ENCODE measurements at regions not wholly inside any gene's neighbourhood (a gene's known extent, or its start where the extent isn't known, plus 50 kb on each side); places are given as distances from the start of the nearest gene placed in this dataset.

DNA sequence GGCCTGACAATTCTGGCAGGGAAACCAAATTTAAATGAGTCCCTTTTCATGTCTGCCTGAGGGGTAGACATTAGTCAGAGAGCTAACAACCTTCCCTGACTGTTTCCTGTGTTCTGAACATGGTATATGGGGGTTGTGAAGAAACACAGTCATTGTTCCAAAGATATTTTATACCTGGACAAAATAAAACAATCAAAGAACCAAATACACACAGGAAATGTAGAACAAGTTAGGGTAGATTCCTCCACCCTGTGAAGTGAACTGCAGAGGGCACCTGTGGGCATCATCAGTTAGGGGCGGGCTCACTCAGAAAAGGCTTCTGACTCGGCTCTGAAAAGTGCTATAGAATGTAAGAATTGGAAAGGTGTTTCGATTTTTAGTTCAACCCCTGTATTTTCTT lies 231.9 kb upstream of the CADM1 start:
- Mint-ChIP-seq H3K27me3 (ENCODE audit: low read depth in 3 of 3) (peaks cover 5 to 11% (median 6%) of the 10 kb centered on the region in 3 donors), H3K4me1 (no peaks in the 10 kb centered on the region), H3K27ac (no peak overlapping the region), H3K9me3 (peaks cover 0 to 3% (median 0%) of the 10 kb centered on the region in 7 donors), H3K36me3 (no peaks in the 10 kb centered on the region), H3K4me3 (no peak overlapping the region)
- Histone ChIP-seq H3K27me3 (ENCODE audit: control insufficient read depth in 2 of 2, insufficient read depth in 2 of 2, low read length in 2 of 2) (no peaks in the 10 kb centered on the region), H3K36me3 (replicated peaks in 1 of 2; ENCODE audit: control insufficient read depth in 1 of 2, insufficient read depth in 2 of 2, low read length in 2 of 2) (no peaks in the 10 kb centered on the region), H2AFZ (ENCODE audit: insufficient read depth, low read depth, low read length, poor library complexity, severe bottlenecking) (no peak overlapping the region), H3K4me1 (ENCODE audit: control insufficient read depth in 1 of 2, insufficient read depth in 2 of 2, low read length in 2 of 2) (no peaks in the 10 kb centered on the region), H3K27ac (ENCODE audit: low read depth in 1 of 2, low read length in 2 of 2) (no peak overlapping the region), H3K9ac (ENCODE audit: insufficient read depth, low read length, poor library complexity, severe bottlenecking) (no peak overlapping the region), H3K4me3 (replicated peaks in 1 of 3; ENCODE audit: low read depth in 2 of 3, low read length in 3 of 3) (no peak overlapping the region), H3K79me2 (ENCODE audit: insufficient read depth, low read length) (no peaks in the 10 kb centered on the region), H4K20me1 (ENCODE audit: insufficient read depth, low read length) (no peaks in the 10 kb centered on the region), H3K4me2 (replicated peaks; ENCODE audit: extremely low read depth, low read length, poor library complexity, severe bottlenecking) (no peak overlapping the region), H3K9me3 (replicated peaks in 1 of 2; ENCODE audit: control insufficient read depth in 1 of 2, insufficient read depth in 1 of 2, low read length in 2 of 2) (no peaks in the 10 kb centered on the region)
- no peak for DNase-seq
- WGBS (ENCODE audit: insufficient coverage), result no CpG with 5 or more reads among the region's 3 CpGs
- intact Hi-C loops (cut with micrococcal nuclease), result no loop called here
- TF ChIP-seq, protein P1, sequence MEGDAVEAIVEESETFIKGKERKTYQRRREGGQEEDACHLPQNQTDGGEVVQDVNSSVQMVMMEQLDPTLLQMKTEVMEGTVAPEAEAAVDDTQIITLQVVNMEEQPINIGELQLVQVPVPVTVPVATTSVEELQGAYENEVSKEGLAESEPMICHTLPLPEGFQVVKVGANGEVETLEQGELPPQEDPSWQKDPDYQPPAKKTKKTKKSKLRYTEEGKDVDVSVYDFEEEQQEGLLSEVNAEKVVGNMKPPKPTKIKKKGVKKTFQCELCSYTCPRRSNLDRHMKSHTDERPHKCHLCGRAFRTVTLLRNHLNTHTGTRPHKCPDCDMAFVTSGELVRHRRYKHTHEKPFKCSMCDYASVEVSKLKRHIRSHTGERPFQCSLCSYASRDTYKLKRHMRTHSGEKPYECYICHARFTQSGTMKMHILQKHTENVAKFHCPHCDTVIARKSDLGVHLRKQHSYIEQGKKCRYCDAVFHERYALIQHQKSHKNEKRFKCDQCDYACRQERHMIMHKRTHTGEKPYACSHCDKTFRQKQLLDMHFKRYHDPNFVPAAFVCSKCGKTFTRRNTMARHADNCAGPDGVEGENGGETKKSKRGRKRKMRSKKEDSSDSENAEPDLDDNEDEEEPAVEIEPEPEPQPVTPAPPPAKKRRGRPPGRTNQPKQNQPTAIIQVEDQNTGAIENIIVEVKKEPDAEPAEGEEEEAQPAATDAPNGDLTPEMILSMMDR (IDR thresholded peaks at IDR 0.05), result no peak

DNA sequence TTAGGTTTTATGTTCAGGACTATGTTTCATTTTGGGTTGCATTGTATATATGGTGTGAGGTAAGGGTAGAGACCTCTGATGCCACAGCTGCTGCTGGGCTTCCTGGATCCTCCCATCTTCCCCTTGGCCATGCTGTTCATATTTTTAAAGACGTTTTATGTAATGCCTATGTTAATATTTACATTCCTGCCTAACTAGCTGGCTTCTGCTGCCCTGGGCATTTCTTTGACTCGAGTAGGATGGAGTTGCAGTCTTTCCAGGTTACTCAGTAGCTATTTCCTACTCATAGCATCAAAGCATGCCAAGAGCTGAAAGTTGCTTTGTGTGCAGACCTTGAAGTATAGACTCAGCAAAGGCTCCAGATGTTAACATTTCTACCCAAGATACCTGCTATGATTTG lies 220.5 kb upstream of the CADM1 start:
- no peaks in the 10 kb centered on the region for H4K20me1 ChIP-seq (ENCODE audit: insufficient read depth, low read length)
- intact Hi-C loops (cut with micrococcal nuclease), result loop anchor here in 1 of 2 donors (10.0 kb wide), 1 partner anchor 50 kb away; no protein-coding TSS in a partner anchor
- no CpG with 5 or more reads among the region's 2 CpGs for WGBS (ENCODE audit: insufficient coverage)
- no peak overlapping the region for H3K9ac ChIP-seq (ENCODE audit: insufficient read depth, low read length, poor library complexity, severe bottlenecking)
- no peaks in the 10 kb centered on the region for H3K36me3 ChIP-seq (replicated peaks in 1 of 2; ENCODE audit: control insufficient read depth in 1 of 2, insufficient read depth in 2 of 2, low read length in 2 of 2)
- peaks cover 0 to 6% of the 10 kb centered on the region in 2 donors for H3K27me3 ChIP-seq (ENCODE audit: control insufficient read depth in 2 of 2, insufficient read depth in 2 of 2, low read length in 2 of 2)
- TF ChIP-seq, protein P1 (IDR thresholded peaks at IDR 0.05), result no peak
- H3K9me3 ChIP-seq (replicated peaks in 1 of 2; ENCODE audit: control insufficient read depth in 1 of 2, insufficient read depth in 1 of 2, low read length in 2 of 2), result no peaks in the 10 kb centered on the region
- no peak overlapping the region for H3K27ac ChIP-seq (ENCODE audit: low read depth in 1 of 2, low read length in 2 of 2)
- H3K4me3 Mint-ChIP-seq, result no peak overlapping the region
- no peak overlapping the region for H3K4me3 ChIP-seq (replicated peaks in 1 of 3; ENCODE audit: low read depth in 2 of 3, low read length in 3 of 3)
- no peak overlapping the region for H3K4me2 ChIP-seq (replicated peaks; ENCODE audit: extremely low read depth, low read length, poor library complexity, severe bottlenecking)
- no peak overlapping the region for H3K27ac Mint-ChIP-seq
- H3K9me3 Mint-ChIP-seq, result peaks cover 0 to 8% (median 2%) of the 10 kb centered on the region in 7 donors
- peaks cover 4 to 15% of the 10 kb centered on the region in 2 donors for H3K4me1 ChIP-seq (ENCODE audit: control insufficient read depth in 1 of 2, insufficient read depth in 2 of 2, low read length in 2 of 2)
- H3K27me3 Mint-ChIP-seq (ENCODE audit: low read depth in 3 of 3), result peaks cover 5 to 31% (median 14%) of the 10 kb centered on the region in 3 donors
- H3K79me2 ChIP-seq (ENCODE audit: insufficient read depth, low read length), result no peaks in the 10 kb centered on the region
- peaks cover 10% of the 10 kb centered on the region for H3K4me1 Mint-ChIP-seq
- H2AFZ ChIP-seq (ENCODE audit: insufficient read depth, low read depth, low read length, poor library complexity, severe bottlenecking), result no peak overlapping the region
- H3K36me3 Mint-ChIP-seq, result no peaks in the 10 kb centered on the region
- no peak for DNase-seq

Measured in CD14-positive monocyte (primary cell).